Ovary (tissue), 3 donors: ENCODE measurements at regions not wholly inside any gene's neighbourhood (a gene's known extent, or its start where the extent isn't known, plus 50 kb on each side); places are given as distances from the start of the nearest gene placed in this dataset.

Experiments used
- CTCF ChIP-seq, 3 donors: fragments of 450-650 bp in 2 of 3; fragments of 200-600 bp in 1 of 3; IDR thresholded peaks; one replicate each; pipeline versions ENCODE4 v1.5.1 to v1.8.0; 2016 to 2022; ENCODE audit warnings: antibody characterized with exemption in 3 of 3, mild to moderate bottlenecking in 1 of 3
- POLR2A ChIP-seq: fragments of 450-650 bp; IDR thresholded peaks from one replicate; pipeline ENCODE4 v1.6.1; 2017; ENCODE audit warnings: antibody characterized with exemption, mild to moderate bottlenecking, moderate library complexity
- donor health status: DM: no; HTN: no; CAD: no.

- TF ChIP-seq POLR2A (no peak), CTCF (IDR thresholded peaks at IDR 0.05) (no peak)
These were observed 429.1 kb upstream of the HTR1E start for GRCh38 chr6:86508230-86508629.
